HepG2 (cell line): ENCODE measurements at regions not wholly inside any gene's neighbourhood (a gene's known extent, or its start where the extent isn't known, plus 50 kb on each side); places are given as distances from the start of the nearest gene placed in this dataset.

ENCODE experiments used
- ATAC-seq: fragments of 200-7000 bp; cut with Tn5 transposase; 3 replicates; pipeline ENCODE4 v1.9.1; 2020; ENCODE audit warnings: mild to moderate bottlenecking, moderate library complexity
- BruUV-seq: library from RNA; stranded (reverse); fragments of 400-500 nt; replicated peaks from 2 replicates; lab custom pipeline; 2021; lab: Mats Ljungman, UMichigan
- CTCF ChIA-PET: fragments of 300-600 bp; formaldehyde crosslinking; extraction: SDS; loops from one replicate; lab custom pipeline; 2021; ENCODE audit warnings: low total read pairs, inconsistent platforms, low intra/inter-chr PET ratio; lab: Yijun Ruan, JAX
- POLR2A ChIA-PET: fragments of 350-600 bp; sonication (Branson Sonifier 250); formaldehyde crosslinking; loops from one replicate; lab custom pipeline; 2020; ENCODE audit warnings: antibody characterized with exemption, inconsistent platforms; lab: Yijun Ruan, JAX
- DNase-seq: peaks from one replicate; pipeline ENCODE4 v3.0.0-alpha.2; 2015; ENCODE audit warnings: low spot score
- FAIRE-seq: peaks from 3 replicates; lab custom pipeline; 2011; peaks lifted over from hg19 to GRCh38; lab: Jason Lieb, UNC
- H2AFZ ChIP-seq: one replicate; pipeline ENCODE4 v1.6.1; 2011; ENCODE audit warnings: low read length, inconsistent platforms
- H3K27ac ChIP-seq: fragments of 300-600 bp; 3 replicates; pipeline ENCODE4 v1.8.0; 2011; ENCODE audit warnings: mixed run types, mild to moderate bottlenecking, mixed read lengths, low read length, inconsistent platforms; ENCODE audit not compliant: insufficient read depth; ENCODE audit errors: extremely low read length
- H3K27me3 ChIP-seq, 2 experiments: fragments of 200-600 bp in 1 of 2; 2 replicates in 1 of 2; 3 replicates in 1 of 2; pipeline versions ENCODE4 v1.6.0 to v1.8.0; 2011; ENCODE audit warnings: low read length in 2 of 2, mild to moderate bottlenecking in 2 of 2, moderate library complexity in 2 of 2, inconsistent platforms in 1 of 2; ENCODE audit not compliant: insufficient read depth in 2 of 2, control insufficient read depth in 1 of 2
- H3K36me3 ChIP-seq, 2 experiments: fragments of 200-600 bp in 1 of 2; replicated peaks in 1 of 2; 2 replicates in 1 of 2; 3 replicates in 1 of 2; pipeline versions ENCODE4 v1.5.1 to v1.8.0; 2011; ENCODE audit warnings: low read length in 2 of 2, inconsistent platforms in 1 of 2; ENCODE audit not compliant: insufficient read depth in 2 of 2, control insufficient read depth in 1 of 2
- H3K4me1 ChIP-seq: 2 replicates; pipeline ENCODE4 v1.5.1; 2012; ENCODE audit warnings: low read length, inconsistent platforms; ENCODE audit not compliant: insufficient read depth
- H3K4me2 ChIP-seq: 2 replicates; pipeline ENCODE4 v1.6.0; 2011; ENCODE audit warnings: low read depth, low read length, inconsistent platforms
- H3K4me3 ChIP-seq, 3 experiments: fragments of 200-600 bp in 1 of 3; sonication (generic), shearing (Covaris generic) in 1 of 3; replicated peaks in 1 of 3; 2 replicates each; pipeline ENCODE4 v1.5.1; 2011 to 2016; ENCODE audit warnings: low read length in 3 of 3, inconsistent platforms in 2 of 3, low read depth in 2 of 3, mild to moderate bottlenecking in 2 of 3, control low read depth in 1 of 3, mixed read lengths in 1 of 3; ENCODE audit not compliant: insufficient read depth in 1 of 3
- H3K79me2 ChIP-seq: one replicate; pipeline ENCODE4 v1.6.1; 2011; ENCODE audit warnings: low read length, inconsistent platforms; ENCODE audit not compliant: insufficient read depth
- H3K9ac ChIP-seq: 2 replicates; pipeline ENCODE4 v1.6.0; 2011; ENCODE audit warnings: mild to moderate bottlenecking, low read depth, low read length, inconsistent platforms; ENCODE audit not compliant: insufficient read depth
- H3K9me3 ChIP-seq: 2 replicates; pipeline ENCODE4 v1.5.1; 2012; ENCODE audit warnings: mild to moderate bottlenecking, low read length
- H4K20me1 ChIP-seq: 2 replicates; pipeline ENCODE4 v1.6.0; 2011; ENCODE audit warnings: inconsistent platforms, mild to moderate bottlenecking, low read length, moderate library complexity; ENCODE audit not compliant: insufficient read depth
- ETV5 ChIP-seq: IDR thresholded peaks from 2 replicates; pipeline ENCODE4 v1.6.1; 2018; ENCODE audit warnings: missing biosample characterization, missing genetic modification reagents, inconsistent platforms, borderline replicate concordance
- MAFF ChIP-seq: IDR thresholded peaks from 2 replicates; pipeline ENCODE4 v1.6.1; 2011; ENCODE audit warnings: low read depth, low read length, improper control_type of control experiment
- MAFK ChIP-seq, 2 experiments: IDR thresholded peaks in 1 of 2; conservative IDR thresholded peaks in 1 of 2; 2 replicates each; pipeline ENCODE4 v1.6.1; 2011; ENCODE audit warnings: improper control_type of control experiment in 2 of 2, low read length in 2 of 2
- NR2F2 ChIP-seq: IDR thresholded peaks from 2 replicates; pipeline ENCODE4 v1.6.1; 2012; ENCODE audit warnings: low read depth, inconsistent platforms, borderline replicate concordance
- PAF1 ChIP-seq: IDR thresholded peaks from 2 replicates; pipeline ENCODE4 v1.6.1; 2016; ENCODE audit warnings: missing genetic modification reagents, missing compliant biosample characterization
- TCF12 ChIP-seq, 2 experiments: fragments of 450-650 bp in 1 of 2; sonication (generic) in 1 of 2; formaldehyde crosslinking in 1 of 2; IDR thresholded peaks; 2 replicates each; pipeline versions ENCODE4 v1.6.1 to v1.8.0; 2017 to 2022; ENCODE audit warnings: antibody characterized with exemption in 1 of 2, mild to moderate bottlenecking in 1 of 2, missing genetic modification reagents in 1 of 2, moderate library complexity in 1 of 2
- ZFP1 ChIP-seq: IDR thresholded peaks from 2 replicates; pipeline ENCODE4 v1.6.1; 2016
- ZNF772 ChIP-seq: sonication (generic); formaldehyde crosslinking; IDR thresholded peaks from 2 replicates; pipeline ENCODE4 v1.5.0; 2020; ENCODE audit warnings: mild to moderate bottlenecking, missing genetic modification reagents
- ZNF816 ChIP-seq: sonication (generic); formaldehyde crosslinking; IDR thresholded peaks from 2 replicates; pipeline ENCODE4 v1.8.0; 2022; ENCODE audit warnings: missing genetic modification reagents, mild to moderate bottlenecking, borderline replicate concordance
- ZNF83 ChIP-seq: sonication (generic); formaldehyde crosslinking; IDR thresholded peaks from 2 replicates; pipeline ENCODE4 v1.4.0; 2020; ENCODE audit warnings: missing genetic modification reagents, mild to moderate bottlenecking, borderline replicate concordance
- WGBS: methylation state at CpG from one replicate; pipeline ENCODE4 v1.1.6; 2017; ENCODE audit warnings: low lambda C conversion rate; 5-methylcytosine and 5-hydroxymethylcytosine counted together
- in situ Hi-C: cut with HindIII; loops from 2 replicates; pipeline ENCODE4 v1.10.0; 2017; ENCODE audit warnings: low pct_unique_long_range_greater_than_20kb; ENCODE audit not compliant: extremely low pct_ligation_motif_present
- intact Hi-C: fragments of 100-400 bp; cut with micrococcal nuclease; formaldehyde crosslinking; loops from one replicate; pipeline ENCODE4 v1.10.0; 2022; ENCODE audit not compliant: unreplicated experiment
- TF ChIP-seq, protein P1 (sequence below): IDR thresholded peaks from 2 replicates; pipeline ENCODE4 v1.6.1; 2016; ENCODE audit warnings: missing compliant biosample characterization, missing genetic modification reagents, borderline replicate concordance
- TF ChIP-seq, protein P2 (sequence below): sonication (generic); formaldehyde crosslinking; IDR thresholded peaks from 2 replicates; pipeline ENCODE4 v1.8.0; 2022; ENCODE audit warnings: mild to moderate bottlenecking, missing genetic modification reagents; ENCODE audit not compliant: insufficient replicate concordance
- TF ChIP-seq, protein P3 (sequence below): sonication (generic); formaldehyde crosslinking; IDR thresholded peaks from 2 replicates; pipeline ENCODE4 v1.4.0; 2020; ENCODE audit warnings: mild to moderate bottlenecking, low read depth, missing genetic modification reagents
- TF ChIP-seq, protein P4 (sequence below): sonication (generic); formaldehyde crosslinking; IDR thresholded peaks from 2 replicates; pipeline ENCODE4 v1.8.0; 2022; ENCODE audit warnings: mild to moderate bottlenecking, missing genetic modification reagents, borderline replicate concordance

DNA sequence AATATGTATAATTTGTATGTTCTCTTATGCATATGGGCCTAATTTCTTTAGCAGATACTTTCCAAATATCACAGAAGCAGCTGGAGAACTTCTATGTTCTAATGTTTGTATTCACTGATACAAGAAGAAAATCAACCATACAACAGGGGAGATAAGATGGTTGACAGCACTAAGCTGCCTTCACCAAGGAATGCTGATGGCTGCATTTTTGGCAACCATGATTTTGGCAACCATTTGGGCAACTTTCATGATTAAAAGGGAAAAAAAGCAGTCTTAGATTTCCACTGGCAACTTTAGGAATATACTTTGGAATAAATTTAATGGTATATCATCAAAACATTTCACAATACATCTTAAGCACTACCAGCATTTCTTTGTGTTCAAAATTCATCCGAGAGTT, 740.3 kb upstream of the CDH6 start:
- WGBS: 0% methylated on average over 1 of the region's 1 CpG
- POLR2A ChIA-PET: no interaction called here

More for the DNA sequence above, 740.3 kb upstream of the CDH6 start:
- Histone ChIP-seq H3K4me2 (no peak overlapping the region), H3K79me2 (no peaks in the 10 kb centered on the region), H3K36me3 (no peaks in the 10 kb centered on the region), H2AFZ (no peak overlapping the region), H3K9ac (no peak overlapping the region), H3K9me3 (no peaks in the 10 kb centered on the region), H3K27me3 (no peaks in the 10 kb centered on the region), H3K27ac (no peak overlapping the region), H3K4me1 (no peaks in the 10 kb centered on the region), H3K4me3 (no peak overlapping the region), H4K20me1 (no peaks in the 10 kb centered on the region)
- no TSS peak for BruUV-seq
- CTCF ChIA-PET: no interaction called here
- TF ChIP-seq NR2F2 (no peak), MAFK (conservative IDR thresholded peaks at IDR 0.05 in 1 of 2, IDR thresholded peaks at IDR 0.05 in 1 of 2; ENCODE audit: low read length in 2 of 2) (peak; percentile 49 to 78), ZNF83 (CRISPR knock-in tag) (no peak), TCF12 (IDR thresholded peaks at IDR 0.05) (no peak), TCF12 (CRISPR knock-in tag; IDR thresholded peaks at IDR 0.05) (no peak), MAFF (peak; percentile 43), ZNF816 (CRISPR knock-in tag) (no peak), ZFP1 (no peak), PAF1 (CRISPR knock-in tag) (no peak), ZNF772 (CRISPR knock-in tag) (no peak), ETV5 (CRISPR knock-in tag) (no peak)
- TF ChIP-seq, protein P1, sequence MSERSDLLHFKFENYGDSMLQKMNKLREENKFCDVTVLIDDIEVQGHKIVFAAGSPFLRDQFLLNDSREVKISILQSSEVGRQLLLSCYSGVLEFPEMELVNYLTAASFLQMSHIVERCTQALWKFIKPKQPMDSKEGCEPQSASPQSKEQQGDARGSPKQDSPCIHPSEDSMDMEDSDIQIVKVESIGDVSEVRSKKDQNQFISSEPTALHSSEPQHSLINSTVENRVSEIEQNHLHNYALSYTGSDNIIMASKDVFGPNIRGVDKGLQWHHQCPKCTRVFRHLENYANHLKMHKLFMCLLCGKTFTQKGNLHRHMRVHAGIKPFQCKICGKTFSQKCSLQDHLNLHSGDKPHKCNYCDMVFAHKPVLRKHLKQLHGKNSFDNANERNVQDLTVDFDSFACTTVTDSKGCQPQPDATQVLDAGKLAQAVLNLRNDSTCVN (CRISPR knock-in tag): no peak
- TF ChIP-seq, protein P2, sequence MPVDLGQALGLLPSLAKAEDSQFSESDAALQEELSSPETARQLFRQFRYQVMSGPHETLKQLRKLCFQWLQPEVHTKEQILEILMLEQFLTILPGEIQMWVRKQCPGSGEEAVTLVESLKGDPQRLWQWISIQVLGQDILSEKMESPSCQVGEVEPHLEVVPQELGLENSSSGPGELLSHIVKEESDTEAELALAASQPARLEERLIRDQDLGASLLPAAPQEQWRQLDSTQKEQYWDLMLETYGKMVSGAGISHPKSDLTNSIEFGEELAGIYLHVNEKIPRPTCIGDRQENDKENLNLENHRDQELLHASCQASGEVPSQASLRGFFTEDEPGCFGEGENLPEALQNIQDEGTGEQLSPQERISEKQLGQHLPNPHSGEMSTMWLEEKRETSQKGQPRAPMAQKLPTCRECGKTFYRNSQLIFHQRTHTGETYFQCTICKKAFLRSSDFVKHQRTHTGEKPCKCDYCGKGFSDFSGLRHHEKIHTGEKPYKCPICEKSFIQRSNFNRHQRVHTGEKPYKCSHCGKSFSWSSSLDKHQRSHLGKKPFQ: no peak
- TF ChIP-seq, protein P3, sequence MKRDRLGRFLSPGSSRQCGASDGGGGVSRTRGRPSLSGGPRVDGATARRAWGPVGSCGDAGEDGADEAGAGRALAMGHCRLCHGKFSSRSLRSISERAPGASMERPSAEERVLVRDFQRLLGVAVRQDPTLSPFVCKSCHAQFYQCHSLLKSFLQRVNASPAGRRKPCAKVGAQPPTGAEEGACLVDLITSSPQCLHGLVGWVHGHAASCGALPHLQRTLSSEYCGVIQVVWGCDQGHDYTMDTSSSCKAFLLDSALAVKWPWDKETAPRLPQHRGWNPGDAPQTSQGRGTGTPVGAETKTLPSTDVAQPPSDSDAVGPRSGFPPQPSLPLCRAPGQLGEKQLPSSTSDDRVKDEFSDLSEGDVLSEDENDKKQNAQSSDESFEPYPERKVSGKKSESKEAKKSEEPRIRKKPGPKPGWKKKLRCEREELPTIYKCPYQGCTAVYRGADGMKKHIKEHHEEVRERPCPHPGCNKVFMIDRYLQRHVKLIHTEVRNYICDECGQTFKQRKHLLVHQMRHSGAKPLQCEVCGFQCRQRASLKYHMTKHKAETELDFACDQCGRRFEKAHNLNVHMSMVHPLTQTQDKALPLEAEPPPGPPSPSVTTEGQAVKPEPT: no peak
- TF ChIP-seq, protein P4, sequence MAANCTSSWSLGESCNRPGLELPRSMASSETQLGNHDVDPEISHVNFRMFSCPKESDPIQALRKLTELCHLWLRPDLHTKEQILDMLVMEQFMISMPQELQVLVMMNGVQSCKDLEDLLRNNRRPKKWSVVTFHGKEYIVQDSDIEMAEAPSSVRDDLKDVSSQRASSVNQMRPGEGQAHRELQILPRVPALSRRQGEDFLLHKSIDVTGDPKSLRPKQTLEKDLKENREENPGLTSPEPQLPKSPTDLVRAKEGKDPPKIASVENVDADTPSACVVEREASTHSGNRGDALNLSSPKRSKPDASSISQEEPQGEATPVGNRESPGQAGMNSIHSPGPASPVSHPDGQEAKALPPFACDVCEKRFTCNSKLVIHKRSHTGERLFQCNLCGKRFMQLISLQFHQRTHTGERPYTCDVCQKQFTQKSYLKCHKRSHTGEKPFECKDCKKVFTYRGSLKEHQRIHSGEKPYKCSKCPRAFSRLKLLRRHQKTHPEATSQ (CRISPR knock-in tag): no peak
- intact Hi-C loops (no loop called here), in situ Hi-C loops (no loop called here)
- ATAC-seq: no peak
- FAIRE-seq: no peak
- DNase-seq: no peak
